ENCODE measurements at regions not wholly inside any gene's neighbourhood (a gene's known extent, or its start where the extent isn't known, plus 50 kb on each side); places are given as distances from the start of the nearest gene placed in this dataset.

GRCh38 chr9:95653246-95653645, 136.5 kb upstream of the PTCH1 start:
- DNase-seq (ENCODE audit: low spot score) (no peak), FAIRE-seq (no peak), ATAC-seq (no peak)
- H3K27me3 ChIP-seq (ENCODE audit: control insufficient read depth in 1 of 2, insufficient read depth in 2 of 2, low read length in 2 of 2): no peaks in the 10 kb centered on the region; a peak in 1 of 5 replicates
- H3K9ac ChIP-seq (ENCODE audit: insufficient read depth, low read depth, low read length): no peak overlapping the region
- no peak overlapping the region for H3K4me2 ChIP-seq (ENCODE audit: low read depth, low read length)
- no peak overlapping the region for H3K27ac ChIP-seq (ENCODE audit: extremely low read length, insufficient read depth, low read length)
- no peak overlapping the region for H2AFZ ChIP-seq (ENCODE audit: low read length)
- intact Hi-C loops (cut with micrococcal nuclease; ENCODE audit: unreplicated experiment): no loop called here
- no peaks in the 10 kb centered on the region for H3K36me3 ChIP-seq (replicated peaks in 1 of 2; ENCODE audit: control insufficient read depth in 1 of 2, insufficient read depth in 2 of 2, low read length in 2 of 2)
- BruUV-seq (replicated peaks): no TSS peak
- no peak overlapping the region for H3K4me3 ChIP-seq (replicated peaks in 1 of 3; ENCODE audit: insufficient read depth in 1 of 3, low read depth in 2 of 3, low read length in 3 of 3)
- 24% methylated on average over 2 of the region's 2 CpGs for WGBS (ENCODE audit: low lambda C conversion rate)
- ChIA-PET CTCF (ENCODE audit: low intra/inter-chr PET ratio, low total read pairs) (no interaction called here), POLR2A (no interaction called here)
- H4K20me1 ChIP-seq (ENCODE audit: insufficient read depth, low read length): no peaks in the 10 kb centered on the region
- H3K4me1 ChIP-seq (ENCODE audit: insufficient read depth, low read length): no peaks in the 10 kb centered on the region
- TF ChIP-seq NFAT5 (CRISPR knock-in tag; IDR thresholded peaks at IDR 0.05): no peak
- no peak for TF ChIP-seq U2AF2 (IDR thresholded peaks at IDR 0.05; ENCODE audit: low read depth, low read length)
- TF ChIP-seq ZNF414 (CRISPR knock-in tag; IDR thresholded peaks at IDR 0.05): no peak
- no peak for TF ChIP-seq KLF15 (CRISPR knock-in tag; IDR thresholded peaks at IDR 0.05; ENCODE audit: borderline replicate concordance)
- no peak for TF ChIP-seq NFIB (CRISPR knock-in tag; IDR thresholded peaks at IDR 0.05; ENCODE audit: borderline replicate concordance)
- TF ChIP-seq ZKSCAN1 (IDR thresholded peaks at IDR 0.05; ENCODE audit: low read length): no peak
- no peak for TF ChIP-seq ELF1 (CRISPR knock-in tag; IDR thresholded peaks at IDR 0.05)
- no peak for TF ChIP-seq MZF1 (CRISPR knock-in tag; IDR thresholded peaks at IDR 0.05; ENCODE audit: borderline replicate concordance)
- H3K9me3 ChIP-seq (ENCODE audit: low read length): no peaks in the 10 kb centered on the region
- H3K79me2 ChIP-seq (ENCODE audit: insufficient read depth, low read length): no peaks in the 10 kb centered on the region
- in situ Hi-C loops (cut with HindIII; ENCODE audit: extremely low pct_ligation_motif_present, low pct_unique_long_range_greater_than_20kb): no loop called here

Data from HepG2 (cell line).